WTC11 (cell line): ENCODE measurements at regions not wholly inside any gene's neighbourhood (a gene's known extent, or its start where the extent isn't known, plus 50 kb on each side); places are given as distances from the start of the nearest gene placed in this dataset.

Source experiments
- ATAC-seq: fragments of 200-7000 bp; cut with Tn5 transposase; 2 replicates; pipeline ENCODE4 v1.10.0; 2021; ENCODE audit warnings: mild to moderate bottlenecking, moderate library complexity
- CTCF ChIA-PET: fragments of 300-600 bp; sonication (Branson Sonifier 250); formaldehyde crosslinking; loops from one replicate; lab custom pipeline; 2021; ENCODE audit warnings: antibody characterized with exemption; lab: Charles Lee
- POLR2A ChIA-PET: fragments of 350-600 bp; sonication (Branson Sonifier 250); formaldehyde crosslinking; loops from one replicate; lab custom pipeline; 2021; ENCODE audit warnings: antibody characterized with exemption; lab: Charles Lee
- DNase-seq: peaks from one replicate; pipeline ENCODE4 v3.0.0; 2021; ENCODE audit warnings: low spot score
- H3K27ac Mint-ChIP-seq: 2 replicates; pipeline ENCODE4 v1.8.0; 2021; ENCODE audit warnings: mixed read lengths
- H3K27me3 Mint-ChIP-seq: 2 replicates; pipeline ENCODE4 v1.8.0; 2021; ENCODE audit warnings: low read depth, mild to moderate bottlenecking, moderate library complexity, mixed read lengths
- H3K36me3 Mint-ChIP-seq: 2 replicates; pipeline ENCODE4 v1.8.0; 2021; ENCODE audit warnings: mixed read lengths
- H3K4me1 Mint-ChIP-seq: 2 replicates; pipeline ENCODE4 v1.8.0; 2022; ENCODE audit warnings: mixed read lengths
- H3K4me3 Mint-ChIP-seq: 2 replicates; pipeline ENCODE4 v1.8.0; 2021; ENCODE audit warnings: mild to moderate bottlenecking, moderate library complexity, mixed read lengths
- H3K9me3 Mint-ChIP-seq: 2 replicates; pipeline ENCODE4 v1.8.0; 2021; ENCODE audit warnings: mixed read lengths
- AR ChIP-seq: fragments of 250-450 bp; sonication (Bioruptor Pico); IDR thresholded peaks from 2 replicates; pipeline ENCODE4 v1.9.0; 2021; ENCODE audit warnings: mild to moderate bottlenecking
- CREM ChIP-seq: sonication (generic); formaldehyde crosslinking; IDR thresholded peaks from 2 replicates; pipeline ENCODE4 v1.8.1; 2022; ENCODE audit warnings: mild to moderate bottlenecking, missing genetic modification reagents, moderate library complexity
- ESRRA ChIP-seq: sonication (generic); formaldehyde crosslinking; IDR thresholded peaks from 2 replicates; pipeline ENCODE4 v1.8.1; 2022; ENCODE audit warnings: mild to moderate bottlenecking, missing genetic modification reagents, borderline replicate concordance
- HMGA2 ChIP-seq: fragments of 250-450 bp; sonication (Bioruptor Pico); IDR thresholded peaks from 2 replicates; pipeline ENCODE4 v1.4.0; 2021; ENCODE audit warnings: mild to moderate bottlenecking, moderate library complexity
- IRF2 ChIP-seq: sonication (generic); formaldehyde crosslinking; IDR thresholded peaks from 2 replicates; pipeline ENCODE4 v1.8.0; 2022; ENCODE audit warnings: low read depth, missing genetic modification reagents, borderline replicate concordance
- KAT7 ChIP-seq: sonication (generic); formaldehyde crosslinking; IDR thresholded peaks from 2 replicates; pipeline ENCODE4 v1.8.1; 2023; ENCODE audit warnings: missing genetic modification reagents, mild to moderate bottlenecking, borderline replicate concordance
- NFATC4 ChIP-seq: fragments of 250-450 bp; sonication (Bioruptor Pico); IDR thresholded peaks from 2 replicates; pipeline ENCODE4 v1.9.0; 2021; ENCODE audit warnings: mild to moderate bottlenecking
- PREB ChIP-seq: sonication (generic); formaldehyde crosslinking; IDR thresholded peaks from 2 replicates; pipeline ENCODE4 v1.8.1; 2022; ENCODE audit warnings: mild to moderate bottlenecking, missing genetic modification reagents, moderate library complexity, borderline replicate concordance
- PRRX2 ChIP-seq: fragments of 250-450 bp; sonication (Bioruptor Pico); IDR thresholded peaks from 2 replicates; pipeline ENCODE4 v1.8.0; 2021; ENCODE audit warnings: mild to moderate bottlenecking
- RELA ChIP-seq: sonication (generic); formaldehyde crosslinking; IDR thresholded peaks from 2 replicates; pipeline ENCODE4 v1.8.1; 2022; ENCODE audit warnings: missing genetic modification reagents, mild to moderate bottlenecking, borderline replicate concordance
- SOX15 ChIP-seq: fragments of 250-450 bp; sonication (Bioruptor Pico); IDR thresholded peaks from 2 replicates; pipeline ENCODE4 v1.9.0; 2021; ENCODE audit warnings: mild to moderate bottlenecking
- SP1 ChIP-seq: sonication (generic); formaldehyde crosslinking; conservative IDR thresholded peaks from 2 replicates; pipeline ENCODE4 v1.8.1; 2022; ENCODE audit warnings: missing genetic modification reagents
- USF2 ChIP-seq: sonication (generic); formaldehyde crosslinking; IDR thresholded peaks from 2 replicates; pipeline ENCODE4 v1.8.1; 2023; ENCODE audit warnings: mild to moderate bottlenecking, missing genetic modification reagents, moderate library complexity
- ZBTB43 ChIP-seq: sonication (generic); formaldehyde crosslinking; IDR thresholded peaks from 2 replicates; pipeline ENCODE4 v1.8.1; 2023; ENCODE audit warnings: mild to moderate bottlenecking, missing genetic modification reagents
- ZNF232 ChIP-seq: sonication (generic); formaldehyde crosslinking; IDR thresholded peaks from 2 replicates; pipeline ENCODE4 v1.8.0; 2022; ENCODE audit warnings: mild to moderate bottlenecking, missing genetic modification reagents
- ZNF263 ChIP-seq: sonication (generic); formaldehyde crosslinking; IDR thresholded peaks from 2 replicates; pipeline ENCODE4 v1.8.1; 2022; ENCODE audit warnings: low read depth, mild to moderate bottlenecking, moderate library complexity, missing genetic modification reagents
- TF ChIP-seq, protein P1 (sequence below): fragments of 250-450 bp; sonication (Bioruptor Pico); IDR thresholded peaks from 2 replicates; pipeline ENCODE4 v1.8.0; 2021; ENCODE audit warnings: mild to moderate bottlenecking
- TF ChIP-seq, protein P2 (sequence below): sonication (generic); formaldehyde crosslinking; IDR thresholded peaks from 2 replicates; pipeline ENCODE4 v1.8.0; 2022; ENCODE audit warnings: mild to moderate bottlenecking, missing genetic modification reagents

DNA sequence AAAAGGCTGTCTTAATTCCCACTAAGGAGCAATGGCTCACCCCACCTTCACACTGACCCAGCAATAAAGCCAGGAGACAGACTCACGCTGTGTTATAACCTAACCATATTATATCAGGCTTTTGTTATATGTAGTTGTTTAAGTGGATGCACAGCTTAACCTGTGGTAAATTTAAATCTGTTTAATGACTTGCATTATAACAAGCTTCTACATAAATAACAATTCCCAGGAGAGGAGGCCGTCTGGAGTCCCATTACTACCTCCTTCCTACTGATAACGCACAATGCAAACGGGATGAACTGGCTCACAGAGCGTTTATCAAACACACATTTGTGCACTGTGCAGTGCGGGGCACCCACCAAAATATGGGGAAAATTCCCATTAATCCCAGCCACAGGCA is 102.1 kb upstream of the MGMT start:
- DNase-seq (no peak), ATAC-seq (no peak)
- no peak overlapping the region for H3K4me3 Mint-ChIP-seq
- no peaks in the 10 kb centered on the region for H3K27me3 Mint-ChIP-seq
- H3K36me3 Mint-ChIP-seq, result no peaks in the 10 kb centered on the region
- CTCF ChIA-PET, result no interaction called here
- TF ChIP-seq CREM (CRISPR knock-in tag) (no peak), ZBTB43 (CRISPR knock-in tag) (no peak), RELA (no peak), SOX15 (CRISPR knock-in tag) (no peak), ESRRA (no peak), NFATC4 (CRISPR knock-in tag) (no peak), KAT7 (CRISPR knock-in tag) (no peak), IRF2 (CRISPR knock-in tag) (no peak), AR (CRISPR knock-in tag) (no peak), HMGA2 (no peak), USF2 (CRISPR knock-in tag) (no peak), SP1 (no peak), PREB (CRISPR knock-in tag) (no peak)
- TF ChIP-seq, protein P1, sequence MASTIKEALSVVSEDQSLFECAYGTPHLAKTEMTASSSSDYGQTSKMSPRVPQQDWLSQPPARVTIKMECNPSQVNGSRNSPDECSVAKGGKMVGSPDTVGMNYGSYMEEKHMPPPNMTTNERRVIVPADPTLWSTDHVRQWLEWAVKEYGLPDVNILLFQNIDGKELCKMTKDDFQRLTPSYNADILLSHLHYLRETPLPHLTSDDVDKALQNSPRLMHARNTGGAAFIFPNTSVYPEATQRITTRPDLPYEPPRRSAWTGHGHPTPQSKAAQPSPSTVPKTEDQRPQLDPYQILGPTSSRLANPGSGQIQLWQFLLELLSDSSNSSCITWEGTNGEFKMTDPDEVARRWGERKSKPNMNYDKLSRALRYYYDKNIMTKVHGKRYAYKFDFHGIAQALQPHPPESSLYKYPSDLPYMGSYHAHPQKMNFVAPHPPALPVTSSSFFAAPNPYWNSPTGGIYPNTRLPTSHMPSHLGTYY (CRISPR knock-in tag), result no peak
- TF ChIP-seq, protein P2, sequence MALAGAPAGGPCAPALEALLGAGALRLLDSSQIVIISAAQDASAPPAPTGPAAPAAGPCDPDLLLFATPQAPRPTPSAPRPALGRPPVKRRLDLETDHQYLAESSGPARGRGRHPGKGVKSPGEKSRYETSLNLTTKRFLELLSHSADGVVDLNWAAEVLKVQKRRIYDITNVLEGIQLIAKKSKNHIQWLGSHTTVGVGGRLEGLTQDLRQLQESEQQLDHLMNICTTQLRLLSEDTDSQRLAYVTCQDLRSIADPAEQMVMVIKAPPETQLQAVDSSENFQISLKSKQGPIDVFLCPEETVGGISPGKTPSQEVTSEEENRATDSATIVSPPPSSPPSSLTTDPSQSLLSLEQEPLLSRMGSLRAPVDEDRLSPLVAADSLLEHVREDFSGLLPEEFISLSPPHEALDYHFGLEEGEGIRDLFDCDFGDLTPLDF (CRISPR knock-in tag), result no peak
- no peak overlapping the region for H3K27ac Mint-ChIP-seq
- no peaks in the 10 kb centered on the region for H3K4me1 Mint-ChIP-seq
- POLR2A ChIA-PET, result no interaction called here
- H3K9me3 Mint-ChIP-seq, result no peaks in the 10 kb centered on the region

DNA sequence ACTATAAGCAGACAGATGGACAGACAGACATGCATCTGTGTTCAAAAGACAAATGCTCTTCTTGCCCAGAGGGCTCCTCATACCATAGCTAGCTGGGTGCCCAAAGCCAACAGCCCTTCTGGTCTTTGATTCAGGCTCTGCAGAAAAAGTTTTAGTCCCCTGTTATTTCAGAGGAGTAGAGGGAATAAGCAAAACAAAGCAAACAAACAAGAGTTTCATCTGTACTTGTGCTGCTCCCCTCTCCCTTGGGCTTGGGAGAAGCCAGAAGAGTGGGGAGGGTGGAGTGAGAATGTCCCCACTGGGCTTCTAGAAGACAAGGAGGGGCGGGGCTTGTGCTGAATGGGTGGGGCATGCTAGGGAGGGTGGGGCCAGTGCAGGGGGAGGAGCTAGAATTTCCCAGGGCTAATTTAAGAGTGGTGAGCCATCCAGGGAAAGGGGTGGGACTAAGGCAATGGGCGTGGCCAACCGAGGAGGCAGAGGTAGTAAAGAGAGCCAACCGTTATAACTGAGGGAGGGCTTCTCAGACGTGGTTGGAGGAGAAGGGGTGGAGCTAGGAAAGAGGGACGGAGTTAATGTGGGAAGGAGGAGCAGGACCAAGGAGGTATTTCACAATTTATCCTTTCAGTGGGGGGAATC is 101.2 kb upstream of the MGMT start:
- CTCF ChIA-PET, result interaction anchor here (1.4 kb wide), 1 partner anchor 1098 kb away, joined by 3 read pairs; no protein-coding TSS in a partner anchor
- peak; percentile 89 for ATAC-seq
- no peak overlapping the region for H3K27ac Mint-ChIP-seq

More for the DNA sequence above, 101.2 kb upstream of the MGMT start:
- no peaks in the 10 kb centered on the region for H3K9me3 Mint-ChIP-seq
- TF ChIP-seq ZNF263 (CRISPR knock-in tag) (no peak), PRRX2 (CRISPR knock-in tag) (no peak), ZNF232 (CRISPR knock-in tag) (no peak)
- TF ChIP-seq, all 79 proteins: peak for 0
- peak; percentile 72 for DNase-seq
- Mint-ChIP-seq H3K4me3 (no peak overlapping the region), H3K36me3 (no peaks in the 10 kb centered on the region), H3K4me1 (no peaks in the 10 kb centered on the region), H3K27me3 (no peaks in the 10 kb centered on the region)
- POLR2A ChIA-PET, result no interaction called here
